GM12878 (cell line): ENCODE measurements at regions not wholly inside any gene's neighbourhood (a gene's known extent, or its start where the extent isn't known, plus 50 kb on each side); places are given as distances from the start of the nearest gene placed in this dataset.

Experiments
- ATAC-seq: fragments of 200-7000 bp; cut with Tn5 transposase; 3 replicates; pipeline ENCODE4 v1.9.1; 2020; ENCODE audit warnings: mild to moderate bottlenecking, moderate library complexity
- BruUV-seq: library from RNA; stranded (reverse); fragments of 400-500 nt; replicated peaks from 2 replicates; lab custom pipeline; 2021; lab: Mats Ljungman, UMichigan
- CTCF ChIA-PET: fragments of 300-600 bp; sonication (Branson Sonifier 250); formaldehyde crosslinking; extraction: SDS; loops from one replicate; lab custom pipeline; 2021; ENCODE audit warnings: inconsistent platforms; lab: Yijun Ruan, JAX
- POLR2A ChIA-PET: fragments of 350-600 bp; formaldehyde crosslinking; extraction: SDS; loops from one replicate; lab custom pipeline; 2021; ENCODE audit warnings: inconsistent platforms; lab: Charles Lee
- RAD21 ChIA-PET: fragments of 300-600 bp; sonication (Branson Sonifier 250); formaldehyde crosslinking; loops from one replicate; lab custom pipeline; 2023; ENCODE audit warnings: antibody characterized with exemption; ENCODE audit not compliant: unreplicated experiment; lab: Charles Lee
- SMC1A ChIA-PET: fragments of 300-600 bp; sonication (Branson Sonifier 250); formaldehyde crosslinking; loops from one replicate; lab custom pipeline; 2023; ENCODE audit not compliant: unreplicated experiment, uncharacterized antibody; lab: Charles Lee
- DNase-seq: peaks from one replicate; pipeline ENCODE4 v3.0.0-alpha.2; 2011; ENCODE audit warnings: low read depth, low spot score
- FAIRE-seq: peaks from 3 replicates; lab custom pipeline; 2011; peaks lifted over from hg19 to GRCh38; lab: Jason Lieb, UNC
- H2AFZ ChIP-seq: 2 replicates; pipeline ENCODE4 v1.6.0; 2011; ENCODE audit warnings: low read depth, low read length, control low read depth; ENCODE audit not compliant: control insufficient read depth
- H3K27ac ChIP-seq: 2 replicates; pipeline ENCODE4 v1.5.1; 2011; ENCODE audit warnings: control low read depth; ENCODE audit not compliant: control insufficient read depth, insufficient read depth
- H3K27me3 ChIP-seq, 2 experiments: replicated peaks in 1 of 2; 2 replicates each; pipeline versions ENCODE4 v1.6.0 to v1.6.1; 2011; ENCODE audit warnings: low read length in 1 of 2; ENCODE audit not compliant: control insufficient read depth in 2 of 2, insufficient read depth in 2 of 2
- H3K36me3 ChIP-seq, 2 experiments: 2 replicates each; pipeline ENCODE4 v1.5.1; 2011; ENCODE audit warnings: low read length in 1 of 2; ENCODE audit not compliant: control insufficient read depth in 2 of 2, insufficient read depth in 2 of 2
- H3K4me1 ChIP-seq: 2 replicates; pipeline ENCODE4 v1.6.1; 2011; ENCODE audit warnings: mild to moderate bottlenecking, low read length, moderate library complexity, mixed read lengths; ENCODE audit not compliant: control insufficient read depth, insufficient read depth
- H3K4me2 ChIP-seq: 2 replicates; pipeline ENCODE4 v1.6.0; 2011; ENCODE audit warnings: control low read depth; ENCODE audit not compliant: control insufficient read depth, insufficient read depth
- H3K4me3 ChIP-seq: fragments of 200-600 bp; sonication (generic); 2 replicates; pipeline ENCODE4 v1.5.1; 2016
- H3K79me2 ChIP-seq: 2 replicates; pipeline ENCODE4 v1.6.0; 2011; ENCODE audit warnings: low read length; ENCODE audit not compliant: control insufficient read depth, insufficient read depth
- H3K9ac ChIP-seq: 2 replicates; pipeline ENCODE4 v1.8.0; 2011; ENCODE audit warnings: low read length, control low read depth, mixed read lengths; ENCODE audit not compliant: control insufficient read depth, insufficient read depth
- H3K9me3 ChIP-seq: replicated peaks from 3 replicates; pipeline ENCODE4 v1.5.1; 2011; ENCODE audit warnings: mild to moderate bottlenecking, low read length; ENCODE audit not compliant: control insufficient read depth, insufficient read depth
- H4K20me1 ChIP-seq: 2 replicates; pipeline ENCODE4 v1.6.0; 2011; ENCODE audit not compliant: control insufficient read depth, insufficient read depth
- CREM ChIP-seq: IDR thresholded peaks from 2 replicates; pipeline ENCODE4 v1.6.1; 2014; ENCODE audit warnings: antibody characterized with exemption, low read depth
- IKZF2 ChIP-seq, 2 experiments: fragments of 450-650 bp; IDR thresholded peaks; 2 replicates each; pipeline ENCODE4 v1.6.1; 2017; ENCODE audit warnings: mild to moderate bottlenecking in 2 of 2, moderate library complexity in 2 of 2
- MEF2A ChIP-seq: IDR thresholded peaks from 2 replicates; pipeline ENCODE4 v1.6.1; 2011; ENCODE audit warnings: low read depth, mild to moderate bottlenecking, low read length, moderate library complexity; ENCODE audit not compliant: insufficient read depth
- MXI1 ChIP-seq: fragments of 150-350 bp; IDR thresholded peaks from 2 replicates; pipeline ENCODE4 v1.6.1; 2011; ENCODE audit warnings: low read depth, mild to moderate bottlenecking, inconsistent platforms, low read length, improper control_type of control experiment
- PAX5 ChIP-seq: IDR thresholded peaks from 2 replicates; pipeline ENCODE4 v1.6.1; 2011; ENCODE audit warnings: low read depth, low read length, borderline replicate concordance
- PRDM15 ChIP-seq: fragments of 450-650 bp; formaldehyde crosslinking; IDR thresholded peaks from 2 replicates; pipeline ENCODE4 v1.4.0; 2020; ENCODE audit warnings: mild to moderate bottlenecking, moderate library complexity
- YY1 ChIP-seq: IDR thresholded peaks from 2 replicates; pipeline ENCODE4 v1.6.1; 2011; ENCODE audit warnings: low read depth, mild to moderate bottlenecking, low read length
- ZBTB4 ChIP-seq: fragments of 450-650 bp; formaldehyde crosslinking; IDR thresholded peaks from 2 replicates; pipeline ENCODE4 v1.4.0; 2022; ENCODE audit warnings: mild to moderate bottlenecking, moderate library complexity
- ZNF687 ChIP-seq: fragments of 450-650 bp; IDR thresholded peaks from 2 replicates; pipeline ENCODE4 v1.6.1; 2017; ENCODE audit warnings: mild to moderate bottlenecking, moderate library complexity
- WGBS: methylation state at CpG from one replicate; pipeline ENCODE4 v1.1.6; 2016; ENCODE audit warnings: low lambda C conversion rate; ENCODE audit not compliant: insufficient replicate concordance, insufficient coverage; ENCODE audit errors: missing lambda C conversion rate; 5-methylcytosine and 5-hydroxymethylcytosine counted together
- in situ Hi-C: fragments of 300-500 bp; cut with MboI; formaldehyde crosslinking; loops from 9 replicates; pipeline ENCODE4 v1.14.3; 2018; ENCODE audit warnings: mixed read lengths
- intact Hi-C: fragments of 100-400 bp; cut with micrococcal nuclease; formaldehyde crosslinking; loops from one replicate; pipeline ENCODE4 v1.14.2; 2022; ENCODE audit not compliant: unreplicated experiment

GRCh38 chr13:77986713-77987112 is 68.1 kb upstream of the EDNRB start:
- in situ Hi-C loops, result no loop called here
- SMC1A ChIA-PET, result interaction anchor here (1.0 to 1.5 kb wide), 2 partner anchors 8 to 89 kb away, joined by 4 read pairs; no protein-coding TSS in a partner anchor
- RAD21 ChIA-PET, result no interaction called here
- Histone ChIP-seq H3K9ac (no peak overlapping the region), H3K27ac (no peak overlapping the region), H3K4me1 (no peaks in the 10 kb centered on the region), H3K27me3 (no peaks in the 10 kb centered on the region; a peak in 1 of 4 replicates), H3K36me3 (no peaks in the 10 kb centered on the region), H3K79me2 (no peaks in the 10 kb centered on the region), H4K20me1 (no peaks in the 10 kb centered on the region), H3K4me2 (no peak overlapping the region), H3K4me3 (no peak overlapping the region), H3K9me3 (no peaks in the 10 kb centered on the region), H2AFZ (no peak overlapping the region)
- CTCF ChIA-PET, result interaction anchor here (0.5 to 1.4 kb wide), 2 partner anchors 11 to 206 kb away, joined by 3 read pairs; no protein-coding TSS in a partner anchor
- TF ChIP-seq ZNF687 (no peak), PRDM15 (CRISPR knock-in tag) (no peak), IKZF2 (IDR thresholded peaks at IDR 0.05) (no peak), MXI1 (no peak), MEF2A (no peak), CREM (no peak), ZBTB4 (no peak), YY1 (no peak), PAX5 (no peak)
- DNase-seq (no peak), ATAC-seq (no peak; the same call in 1 of the 3 replicates), FAIRE-seq (no peak)
- POLR2A ChIA-PET, result no interaction called here
- BruUV-seq, result no TSS peak
- WGBS, result 46% methylated on average over 5 of the region's 5 CpGs
- intact Hi-C loops, result no loop called here
